ENCODE measurements at regions not wholly inside any gene's neighbourhood (a gene's known extent, or its start where the extent isn't known, plus 50 kb on each side); places are given as distances from the start of the nearest gene placed in this dataset.
"Not testable (repeated sequence)": the region's sequence is repeated elsewhere in the genome, so short reads cannot be mapped to it uniquely, and the experiment has no call there.

GRCh38 chr15:35186346-35186745, 101.3 kb upstream of the NANOGP8 start:
- Histone ChIP-seq H3K36me3 (no peaks in the 10 kb centered on the region), H3K27ac (no peak overlapping the region), H3K4me3 (no peak overlapping the region), H3K9me3 (no peaks in the 10 kb centered on the region), H3K27me3 (replicated peaks; ENCODE audit: insufficient read depth) (no peaks in the 10 kb centered on the region), H3K4me1 (replicated peaks) (no peaks in the 10 kb centered on the region)
- TF ChIP-seq CTCF (IDR thresholded peaks at IDR 0.05) = no peak
- TF ChIP-seq POLR2AphosphoS5 (IDR thresholded peaks at IDR 0.05) = no peak
- no peak for TF ChIP-seq POLR2A (IDR thresholded peaks at IDR 0.05)
- intact Hi-C loops (cut with DNase I) = loop anchor here (5.0 kb wide), 1 partner anchor 44 kb away; no protein-coding TSS in a partner anchor
- 77% methylated on average over 1 of the region's 1 CpG for WGBS
- DNase-seq (ENCODE audit: low spot score) = no peak

GRCh38 chr15:35184646-35185045, 99.6 kb upstream of the NANOGP8 start:
- intact Hi-C loops (cut with DNase I) = loop anchor here (5.0 kb wide), 1 partner anchor 42 kb away; no protein-coding TSS in a partner anchor
- H3K9me3 ChIP-seq = no peaks in the 10 kb centered on the region
- no peaks in the 10 kb centered on the region for H3K4me1 ChIP-seq (replicated peaks)
- DNase-seq (ENCODE audit: low spot score) = no peak
- H3K27me3 ChIP-seq (replicated peaks; ENCODE audit: insufficient read depth) = no peaks in the 10 kb centered on the region
- H3K4me3 ChIP-seq = no peak overlapping the region
- H3K36me3 ChIP-seq = no peaks in the 10 kb centered on the region
- WGBS = 91% methylated on average over 1 of the region's 1 CpG
- H3K27ac ChIP-seq = no peak overlapping the region
- TF ChIP-seq CTCF (IDR thresholded peaks at IDR 0.05) (no peak), POLR2A (IDR thresholded peaks at IDR 0.05) (no peak), POLR2AphosphoS5 (IDR thresholded peaks at IDR 0.05) (no peak)

DNA sequence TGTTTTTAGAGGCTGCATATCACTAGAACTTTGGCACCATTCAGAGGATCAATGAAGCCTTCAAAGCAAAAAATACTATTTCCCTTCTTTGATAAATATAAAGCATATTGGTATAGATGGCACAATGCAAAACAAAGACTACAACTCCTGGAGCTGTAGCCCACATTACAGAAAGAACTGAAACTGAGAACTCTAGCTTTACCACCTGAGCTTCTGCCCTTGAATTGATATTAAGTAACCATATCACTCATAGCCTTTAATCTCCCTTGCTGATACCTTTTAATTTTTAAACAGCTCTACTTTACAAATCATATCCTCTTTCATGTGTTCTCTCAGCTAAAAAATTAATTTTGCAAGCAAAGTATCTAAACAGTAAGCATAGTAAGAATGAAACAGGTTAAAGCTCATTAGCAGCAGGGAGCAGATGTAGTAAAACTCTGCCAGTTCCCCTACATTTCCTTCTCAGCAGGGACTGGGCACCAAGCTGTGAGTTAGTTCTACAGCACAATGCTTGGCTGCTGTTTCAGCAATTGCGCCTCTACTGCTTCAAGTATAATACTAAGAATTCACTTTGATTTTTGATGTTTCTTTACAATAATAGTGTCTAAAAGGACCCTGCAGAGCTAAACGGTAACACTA, 97.9 kb upstream of the NANOGP8 start:
- H3K27me3 ChIP-seq (replicated peaks; ENCODE audit: insufficient read depth) = no peaks in the 10 kb centered on the region
- no peak overlapping the region for H3K27ac ChIP-seq
- no peak for TF ChIP-seq POLR2A (IDR thresholded peaks at IDR 0.05)
- TF ChIP-seq CTCF (IDR thresholded peaks at IDR 0.05) = no peak
- TF ChIP-seq POLR2AphosphoS5 (IDR thresholded peaks at IDR 0.05) = no peak
- intact Hi-C loops (cut with DNase I) = no loop called here
- DNase-seq (ENCODE audit: low spot score) = no peak
- no peaks in the 10 kb centered on the region for H3K4me1 ChIP-seq (replicated peaks)
- no peak overlapping the region for H3K4me3 ChIP-seq
- 50% methylated on average over 2 of the region's 2 CpGs for WGBS
- no peaks in the 10 kb centered on the region for H3K9me3 ChIP-seq
- no peaks in the 10 kb centered on the region for H3K36me3 ChIP-seq

GRCh38 chr15:35181538-35181937, 96.4 kb upstream of the NANOGP8 start:
- no peak overlapping the region for H3K4me3 ChIP-seq
- no peaks in the 10 kb centered on the region for H3K9me3 ChIP-seq
- intact Hi-C loops (cut with DNase I) = no loop called here
- H3K36me3 ChIP-seq = no peaks in the 10 kb centered on the region
- TF ChIP-seq CTCF (IDR thresholded peaks at IDR 0.05) (no peak), POLR2A (IDR thresholded peaks at IDR 0.05) (no peak), POLR2AphosphoS5 (IDR thresholded peaks at IDR 0.05) (no peak)
- H3K27ac ChIP-seq = no peak overlapping the region
- no peak for DNase-seq (ENCODE audit: low spot score)
- no peaks in the 10 kb centered on the region for H3K4me1 ChIP-seq (replicated peaks)
- no peaks in the 10 kb centered on the region for H3K27me3 ChIP-seq (replicated peaks; ENCODE audit: insufficient read depth)

- H3K9me3 ChIP-seq = no peaks in the 10 kb centered on the region
- no peaks in the 10 kb centered on the region for H3K36me3 ChIP-seq
- no peaks in the 10 kb centered on the region for H3K27me3 ChIP-seq (replicated peaks; ENCODE audit: insufficient read depth)
- no peak for TF ChIP-seq POLR2A (IDR thresholded peaks at IDR 0.05)
- no peak for TF ChIP-seq CTCF (IDR thresholded peaks at IDR 0.05)
- TF ChIP-seq POLR2AphosphoS5 (IDR thresholded peaks at IDR 0.05) = no peak
- 88% methylated on average over 3 of the region's 3 CpGs for WGBS
- DNase-seq (ENCODE audit: low spot score) = no peak
- H3K4me3 ChIP-seq = no peak overlapping the region
- H3K4me1 ChIP-seq (replicated peaks) = no peaks in the 10 kb centered on the region
- intact Hi-C loops (cut with DNase I) = no loop called here
- H3K27ac ChIP-seq = no peak overlapping the region
Observed at GRCh38 chr15:35179739-35180138, 94.6 kb upstream of the NANOGP8 start.

- H3K27ac ChIP-seq; DNase-seq (ENCODE audit: low spot score); intact Hi-C loops (cut with DNase I); H3K27me3 ChIP-seq (replicated peaks; ENCODE audit: insufficient read depth); H3K4me3 ChIP-seq; H3K4me1 ChIP-seq (replicated peaks); H3K9me3 ChIP-seq; H3K36me3 ChIP-seq: not testable (repeated sequence)
- WGBS = 95% methylated on average over 1 of the region's 1 CpG
Observed at GRCh38 chr15:35178186-35178585, 93.1 kb upstream of the NANOGP8 start.

All from prostate gland (tissue), 2 donors.